K562 (cell line): ENCODE measurements at regions not wholly inside any gene's neighbourhood (a gene's known extent, or its start where the extent isn't known, plus 50 kb on each side); places are given as distances from the start of the nearest gene placed in this dataset.

Source experiments
- ATAC-seq: fragments of 200-7000 bp; cut with Tn5 transposase; 3 replicates; pipeline ENCODE4 v1.9.1; 2020; ENCODE audit warnings: moderate library complexity
- BruUV-seq: library from RNA; stranded (reverse); fragments of 400-500 nt; replicated peaks from 2 replicates; lab custom pipeline; 2021; lab: Mats Ljungman, UMichigan
- CTCF ChIA-PET: fragments of 300-600 bp; formaldehyde crosslinking; extraction: SDS; loops from one replicate; lab custom pipeline; 2021; ENCODE audit warnings: low intra/inter-chr PET ratio; lab: Yijun Ruan, JAX
- POLR2A ChIA-PET: fragments of 300-600, 350-650 bp; sonication (Branson Sonifier 250); formaldehyde crosslinking; extraction: SDS; loops from one replicate; lab custom pipeline; 2021; ENCODE audit warnings: antibody characterized with exemption, inconsistent platforms; lab: Yijun Ruan, JAX
- DNase-seq, 4 experiments: peaks; one replicate each; pipeline versions ENCODE4 v3.0.0 to v3.0.0-alpha.2; 2011 to 2018; ENCODE audit warnings: low spot score in 3 of 4, mixed read lengths in 3 of 4; ENCODE audit errors: extremely low read depth in 1 of 4
- FAIRE-seq: peaks from 2 replicates; lab custom pipeline; 2011; peaks lifted over from hg19 to GRCh38; lab: Jason Lieb, UNC
- H2AFZ ChIP-seq: 2 replicates; pipeline ENCODE4 v1.6.0; 2011; ENCODE audit warnings: low read depth, low read length, control low read depth, inconsistent platforms
- H3K27ac ChIP-seq: fragments of 200-600 bp; 3 replicates; pipeline ENCODE4 v1.8.0; 2011; ENCODE audit warnings: low read depth, mild to moderate bottlenecking, control low read depth, inconsistent platforms, low read length, moderate library complexity, mixed read lengths; ENCODE audit errors: extremely low read depth
- H3K27me3 ChIP-seq, 2 experiments: fragments of 300-600 bp in 1 of 2; 2 replicates in 1 of 2; 3 replicates in 1 of 2; pipeline versions ENCODE4 v1.6.0 to v1.8.0; 2011; ENCODE audit warnings: inconsistent platforms in 2 of 2, low read length in 2 of 2, mild to moderate bottlenecking in 1 of 2, mixed read lengths in 1 of 2, moderate library complexity in 1 of 2; ENCODE audit not compliant: control insufficient read depth in 2 of 2, insufficient read depth in 2 of 2
- H3K36me3 ChIP-seq: fragments of 300-600 bp; 3 replicates; pipeline ENCODE4 v1.8.0; 2011; ENCODE audit warnings: mild to moderate bottlenecking, low read length, inconsistent platforms; ENCODE audit not compliant: control insufficient read depth, insufficient read depth
- H3K4me1 ChIP-seq, 2 experiments: fragments of 200-600 bp in 1 of 2; replicated peaks in 1 of 2; 2 replicates in 1 of 2; 3 replicates in 1 of 2; pipeline versions ENCODE4 v1.5.1 to v1.8.0; 2011; ENCODE audit warnings: inconsistent platforms in 2 of 2, low read length in 2 of 2, mild to moderate bottlenecking in 1 of 2, mixed read lengths in 1 of 2, moderate library complexity in 1 of 2; ENCODE audit not compliant: control insufficient read depth in 2 of 2, insufficient read depth in 2 of 2
- H3K4me2 ChIP-seq: 2 replicates; pipeline ENCODE4 v1.6.1; 2011; ENCODE audit warnings: low read length, control low read depth, inconsistent platforms, mixed read lengths; ENCODE audit not compliant: insufficient read depth
- H3K4me3 ChIP-seq: fragments of 200-600 bp; sonication (generic), shearing (Covaris generic); 2 replicates; pipeline ENCODE4 v1.5.1; 2016; ENCODE audit warnings: control low read depth, inconsistent platforms
- H3K79me2 ChIP-seq: fragments of 200-600 bp; 3 replicates; pipeline ENCODE4 v1.8.0; 2011; ENCODE audit warnings: low read length, inconsistent platforms; ENCODE audit not compliant: control insufficient read depth, insufficient read depth
- H3K9ac ChIP-seq, 2 experiments: 2 replicates each; pipeline versions ENCODE4 v1.6.0 to v1.6.1; 2011; ENCODE audit warnings: low read depth in 2 of 2, low read length in 2 of 2, control low read depth in 1 of 2, inconsistent platforms in 1 of 2, mild to moderate bottlenecking in 1 of 2, mixed read lengths in 1 of 2; ENCODE audit not compliant: insufficient read depth in 1 of 2
- H3K9me1 ChIP-seq: one replicate; pipeline ENCODE4 v1.6.0; 2011; ENCODE audit warnings: inconsistent platforms, mild to moderate bottlenecking, low read length, moderate library complexity; ENCODE audit not compliant: control insufficient read depth, insufficient read depth
- H3K9me3 ChIP-seq: replicated peaks from 2 replicates; pipeline ENCODE4 v1.5.1; 2011; ENCODE audit warnings: low read depth, low read length, inconsistent platforms; ENCODE audit not compliant: control insufficient read depth, insufficient read depth
- H4K20me1 ChIP-seq: replicated peaks from 2 replicates; pipeline ENCODE4 v1.6.1; 2011; ENCODE audit warnings: low read length, inconsistent platforms, mixed read lengths; ENCODE audit not compliant: control insufficient read depth, insufficient read depth
- ATF6 ChIP-seq: sonication (generic); formaldehyde crosslinking; IDR thresholded peaks from 2 replicates; pipeline ENCODE4 v1.4.0; 2020; ENCODE audit warnings: mild to moderate bottlenecking, missing genetic modification reagents
- BCLAF1 ChIP-seq, 2 experiments: fragments of 450-650 bp in 1 of 2; IDR thresholded peaks; 2 replicates each; pipeline ENCODE4 v1.6.1; 2011 to 2017; ENCODE audit warnings: low read depth in 2 of 2, antibody characterized with exemption in 1 of 2, borderline replicate concordance in 1 of 2, low read length in 1 of 2, mild to moderate bottlenecking in 1 of 2, mixed read lengths in 1 of 2; ENCODE audit not compliant: control insufficient read depth in 1 of 2
- SMC3 ChIP-seq: conservative IDR thresholded peaks from 2 replicates; pipeline ENCODE4 v1.6.1; 2011; ENCODE audit warnings: low read depth, low read length, improper control_type of control experiment; ENCODE audit not compliant: insufficient read depth
- SUPT5H ChIP-seq: fragments of 450-650 bp; IDR thresholded peaks from 2 replicates; pipeline ENCODE4 v1.6.1; 2016
- ZNF318 ChIP-seq, 2 experiments: fragments of 450-650 bp; IDR thresholded peaks; 2 replicates each; pipeline ENCODE4 v1.6.1; 2016; ENCODE audit warnings: mild to moderate bottlenecking in 2 of 2, borderline replicate concordance in 1 of 2, low read depth in 1 of 2, moderate library complexity in 1 of 2
- WGBS: fragments of 100-300 bp; shearing (Covaris generic); methylation state at CpG from one replicate; pipeline ENCODE4 v1.1.6; 2016; ENCODE audit warnings: low coverage, mixed read lengths; ENCODE audit not compliant: insufficient coverage; ENCODE audit errors: missing lambda C conversion rate; 5-methylcytosine and 5-hydroxymethylcytosine counted together
- in situ Hi-C: fragments of 300-500 bp; cut with MboI; formaldehyde crosslinking; loops from 4 replicates; pipeline ENCODE4 v1.15.0; 2018; ENCODE audit warnings: inconsistent platforms, mixed read lengths
- intact Hi-C: fragments of 100-400 bp; cut with micrococcal nuclease; formaldehyde crosslinking; loops from 2 replicates; pipeline ENCODE4 v1.14.2; 2022

GRCh38 chr3:174536319-174536718 is 322.8 kb upstream of the NAALADL2 start (continued):
- TF ChIP-seq ATF6 (CRISPR knock-in tag) (no peak), SUPT5H (no peak)

- H3K36me3 ChIP-seq: no peaks in the 10 kb centered on the region
- intact Hi-C loops (loop anchor here (1.0 kb wide), 1 partner anchor 8 kb away; no protein-coding TSS in a partner anchor), in situ Hi-C loops (no loop called here)
- ChIA-PET POLR2A (no interaction called here), CTCF (no interaction called here)
- no peak overlapping the region for H3K9ac ChIP-seq
- WGBS: 4% methylated on average over 3 of the region's 3 CpGs
- no peaks in the 10 kb centered on the region for H4K20me1 ChIP-seq
- H3K9me1 ChIP-seq: no peaks in the 10 kb centered on the region
- H3K4me2 ChIP-seq: no peak overlapping the region
- H3K27me3 ChIP-seq: no peaks in the 10 kb centered on the region
- H3K9me3 ChIP-seq: no peaks in the 10 kb centered on the region
- no peak overlapping the region for H3K27ac ChIP-seq
- no peak for ATAC-seq
- no peaks in the 10 kb centered on the region for H3K4me1 ChIP-seq
- no peak for DNase-seq
- no peak overlapping the region for H3K4me3 ChIP-seq
- no peaks in the 10 kb centered on the region for H3K79me2 ChIP-seq
- no peak overlapping the region for H2AFZ ChIP-seq
- BruUV-seq: no TSS peak
- FAIRE-seq: no peak
- TF ChIP-seq SMC3 (no peak), ZNF318 (IDR thresholded peaks at IDR 0.05; ENCODE audit: borderline replicate concordance in 1 of 2, low read depth in 1 of 2) (no peak), BCLAF1 (IDR thresholded peaks at IDR 0.05; ENCODE audit: borderline replicate concordance in 1 of 2, control insufficient read depth in 1 of 2, low read depth in 2 of 2, low read length in 1 of 2) (no peak)
Observed at GRCh38 chr3:174538151-174538550, 321.0 kb upstream of the NAALADL2 start.
